DND-41 (cell line): ENCODE measurements at regions not wholly inside any gene's neighbourhood (a gene's known extent, or its start where the extent isn't known, plus 50 kb on each side); places are given as distances from the start of the nearest gene placed in this dataset.

Experiments used
- ATAC-seq: fragments of 200-7000 bp; cut with Tn5 transposase; 3 replicates; pipeline ENCODE4 v1.9.1; 2021; ENCODE audit warnings: low read depth; ENCODE audit not compliant: insufficient read depth
- DNase-seq: peaks from one replicate; pipeline ENCODE4 v3.0.0-alpha.2; 2020
- H2AFZ ChIP-seq: 2 replicates; pipeline ENCODE4 v1.6.0; 2012; ENCODE audit warnings: low read depth, low read length
- H3K27ac ChIP-seq: 2 replicates; pipeline ENCODE4 v1.5.1; 2012; ENCODE audit warnings: low read length, inconsistent platforms
- H3K27me3 ChIP-seq: fragments of 200-600 bp; sonication (generic); 2 replicates; pipeline ENCODE4 v1.6.0; 2012; ENCODE audit warnings: low read length, mild to moderate bottlenecking, inconsistent platforms; ENCODE audit not compliant: insufficient read depth, poor library complexity
- H3K36me3 ChIP-seq: 2 replicates; pipeline ENCODE4 v1.5.1; 2012; ENCODE audit warnings: low read length, inconsistent platforms; ENCODE audit not compliant: insufficient read depth
- H3K4me1 ChIP-seq: 2 replicates; pipeline ENCODE4 v1.5.1; 2012; ENCODE audit warnings: mild to moderate bottlenecking, low read length; ENCODE audit not compliant: insufficient read depth
- H3K4me2 ChIP-seq: 2 replicates; pipeline ENCODE4 v1.6.0; 2012; ENCODE audit warnings: mild to moderate bottlenecking, moderate library complexity, low read length, inconsistent platforms; ENCODE audit not compliant: insufficient read depth
- H3K4me3 ChIP-seq, 2 experiments: fragments of 200-600 bp in 1 of 2; shearing (Covaris generic) in 1 of 2; 2 replicates each; pipeline ENCODE4 v1.5.1; 2012 to 2016; ENCODE audit warnings: inconsistent platforms in 2 of 2, low read length in 2 of 2, mild to moderate bottlenecking in 2 of 2, low read depth in 1 of 2, moderate library complexity in 1 of 2
- H3K79me2 ChIP-seq: 2 replicates; pipeline ENCODE4 v1.6.0; 2012; ENCODE audit warnings: low read length, inconsistent platforms; ENCODE audit not compliant: insufficient read depth
- H3K9ac ChIP-seq: 2 replicates; pipeline ENCODE4 v1.6.0; 2012; ENCODE audit warnings: low read depth, mild to moderate bottlenecking, inconsistent platforms, low read length, moderate library complexity
- H3K9me3 ChIP-seq: 2 replicates; pipeline ENCODE4 v1.5.1; 2012; ENCODE audit warnings: low read length, moderate library complexity, mild to moderate bottlenecking, inconsistent platforms; ENCODE audit not compliant: insufficient read depth, severe bottlenecking
- H4K20me1 ChIP-seq: 2 replicates; pipeline ENCODE4 v1.6.0; 2012; ENCODE audit warnings: low read length; ENCODE audit not compliant: insufficient read depth
- CTCF ChIP-seq: IDR thresholded peaks from 2 replicates; pipeline ENCODE4 v1.5.1; 2012; ENCODE audit warnings: borderline replicate concordance, low read length, moderate library complexity, mild to moderate bottlenecking; ENCODE audit not compliant: poor library complexity, severe bottlenecking; ENCODE audit errors: extremely low read depth
- EZH2 ChIP-seq: IDR thresholded peaks from 3 replicates; pipeline ENCODE4 v1.6.1; 2012; ENCODE audit warnings: borderline replicate concordance, low read depth, mild to moderate bottlenecking, moderate library complexity, low read length, inconsistent platforms; ENCODE audit not compliant: severe bottlenecking

DNA sequence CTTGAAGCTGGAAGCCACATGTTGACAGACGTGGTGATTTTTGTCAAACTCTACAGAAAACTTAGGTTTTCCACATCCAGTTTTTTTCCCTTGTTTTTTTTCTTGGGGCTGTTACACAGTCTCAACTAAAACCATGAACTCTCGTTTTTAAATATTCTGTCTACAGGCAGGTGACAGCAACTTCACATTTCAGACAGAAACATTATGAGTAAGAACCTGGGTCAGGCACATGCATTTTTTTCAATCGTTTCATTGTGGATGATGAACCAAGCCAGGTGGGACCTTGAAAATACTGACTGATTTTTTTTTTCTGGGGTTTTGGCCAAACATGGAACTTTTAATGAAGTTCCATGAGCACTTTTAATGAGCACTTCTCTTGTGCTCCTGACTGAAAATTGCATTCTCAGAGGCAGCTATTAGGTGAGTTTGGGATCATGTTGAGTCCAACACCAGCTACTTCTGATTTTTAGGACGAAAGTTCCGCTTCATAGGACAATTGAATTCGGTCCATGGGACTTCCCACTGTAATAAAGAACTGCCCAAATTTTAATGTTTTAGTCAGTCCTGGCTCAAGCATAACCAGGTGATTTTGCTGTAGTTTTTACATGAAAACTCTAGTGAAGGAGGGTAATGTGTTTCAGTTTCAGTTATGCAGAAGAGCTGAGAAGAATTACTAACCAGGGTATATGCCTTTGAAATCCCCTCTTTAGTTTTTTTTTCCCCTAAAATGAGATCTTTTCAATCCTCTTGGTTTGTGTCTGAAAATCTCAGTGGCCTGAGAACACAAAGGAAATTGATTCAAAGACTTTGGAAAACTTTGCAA is 93.2 kb upstream of the ADAMTS16 start:
- H3K79me2 ChIP-seq: no peaks in the 10 kb centered on the region
- ATAC-seq (no peak), DNase-seq (no peak)
- H3K9me3 ChIP-seq: no peaks in the 10 kb centered on the region
- no peak overlapping the region for H2AFZ ChIP-seq
- no peak overlapping the region for H3K9ac ChIP-seq
- H3K27ac ChIP-seq: no peak overlapping the region
- H3K4me1 ChIP-seq: no peaks in the 10 kb centered on the region
- peaks cover 8% of the 10 kb centered on the region for H3K27me3 ChIP-seq
- H3K4me2 ChIP-seq: no peak overlapping the region
- H3K36me3 ChIP-seq: no peaks in the 10 kb centered on the region
- H3K4me3 ChIP-seq: no peak overlapping the region
- no peaks in the 10 kb centered on the region for H4K20me1 ChIP-seq
- TF ChIP-seq EZH2 (no peak), CTCF (no peak)

DNA sequence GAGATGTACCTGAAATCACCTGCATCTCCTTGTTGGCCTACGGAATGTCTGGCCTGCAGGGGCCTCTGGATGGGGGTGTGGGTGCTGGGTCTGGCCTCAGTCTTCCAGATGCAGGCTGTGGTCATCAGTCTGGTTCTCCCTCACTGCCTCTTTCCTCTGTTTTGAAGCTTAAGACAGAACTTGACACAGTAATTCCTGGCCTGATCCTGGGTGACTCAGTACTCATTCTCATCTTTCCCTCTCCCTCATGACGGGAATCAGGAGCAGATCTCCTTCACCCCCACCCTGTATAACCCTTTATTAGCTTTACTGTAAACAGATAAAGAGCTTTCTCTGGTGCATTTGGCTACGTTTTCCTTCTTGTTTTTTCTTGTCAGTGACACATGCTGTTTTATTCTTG is 89.3 kb upstream of the ADAMTS16 start:
- TF ChIP-seq EZH2 (no peak), CTCF (no peak)
- Histone ChIP-seq H3K36me3 (no peaks in the 10 kb centered on the region), H3K79me2 (no peaks in the 10 kb centered on the region), H3K4me1 (no peaks in the 10 kb centered on the region), H2AFZ (no peak overlapping the region), H3K27ac (no peak overlapping the region), H4K20me1 (no peaks in the 10 kb centered on the region), H3K4me2 (no peak overlapping the region), H3K9ac (no peak overlapping the region), H3K27me3 (peaks cover 10% of the 10 kb centered on the region), H3K9me3 (no peaks in the 10 kb centered on the region), H3K4me3 (no peak overlapping the region)
- no peak for DNase-seq
- no peak for ATAC-seq

GRCh38 chr5:5055712-5056111 is 84.4 kb upstream of the ADAMTS16 start:
- Histone ChIP-seq H3K9ac (no peak overlapping the region), H3K4me3 (no peak overlapping the region), H3K9me3 (no peaks in the 10 kb centered on the region), H3K4me2 (no peak overlapping the region), H3K36me3 (no peaks in the 10 kb centered on the region), H4K20me1 (no peaks in the 10 kb centered on the region), H2AFZ (no peak overlapping the region), H3K27ac (no peak overlapping the region), H3K79me2 (no peaks in the 10 kb centered on the region), H3K27me3 (peaks cover 12% of the 10 kb centered on the region), H3K4me1 (no peaks in the 10 kb centered on the region)
- ATAC-seq: no peak
- no peak for DNase-seq
- TF ChIP-seq CTCF (no peak), EZH2 (no peak)
